HepG2 (cell line): ENCODE measurements at regions not wholly inside any gene's neighbourhood (a gene's known extent, or its start where the extent isn't known, plus 50 kb on each side); places are given as distances from the start of the nearest gene placed in this dataset.

Experiments used
- ATAC-seq: fragments of 200-7000 bp; cut with Tn5 transposase; 3 replicates; pipeline ENCODE4 v1.9.1; 2020; ENCODE audit warnings: mild to moderate bottlenecking, moderate library complexity
- BruUV-seq: library from RNA; stranded (reverse); fragments of 400-500 nt; replicated peaks from 2 replicates; lab custom pipeline; 2021; lab: Mats Ljungman, UMichigan
- CTCF ChIA-PET: fragments of 300-600 bp; formaldehyde crosslinking; extraction: SDS; loops from one replicate; lab custom pipeline; 2021; ENCODE audit warnings: low total read pairs, inconsistent platforms, low intra/inter-chr PET ratio; lab: Yijun Ruan, JAX
- POLR2A ChIA-PET: fragments of 350-600 bp; sonication (Branson Sonifier 250); formaldehyde crosslinking; loops from one replicate; lab custom pipeline; 2020; ENCODE audit warnings: antibody characterized with exemption, inconsistent platforms; lab: Yijun Ruan, JAX
- DNase-seq: peaks from one replicate; pipeline ENCODE4 v3.0.0-alpha.2; 2015; ENCODE audit warnings: low spot score
- FAIRE-seq: peaks from 3 replicates; lab custom pipeline; 2011; peaks lifted over from hg19 to GRCh38; lab: Jason Lieb, UNC
- H2AFZ ChIP-seq: one replicate; pipeline ENCODE4 v1.6.1; 2011; ENCODE audit warnings: low read length, inconsistent platforms
- H3K27ac ChIP-seq: fragments of 300-600 bp; 3 replicates; pipeline ENCODE4 v1.8.0; 2011; ENCODE audit warnings: mixed run types, mild to moderate bottlenecking, mixed read lengths, low read length, inconsistent platforms; ENCODE audit not compliant: insufficient read depth; ENCODE audit errors: extremely low read length
- H3K27me3 ChIP-seq, 2 experiments: fragments of 200-600 bp in 1 of 2; 2 replicates in 1 of 2; 3 replicates in 1 of 2; pipeline versions ENCODE4 v1.6.0 to v1.8.0; 2011; ENCODE audit warnings: low read length in 2 of 2, mild to moderate bottlenecking in 2 of 2, moderate library complexity in 2 of 2, inconsistent platforms in 1 of 2; ENCODE audit not compliant: insufficient read depth in 2 of 2, control insufficient read depth in 1 of 2
- H3K36me3 ChIP-seq, 2 experiments: fragments of 200-600 bp in 1 of 2; replicated peaks in 1 of 2; 2 replicates in 1 of 2; 3 replicates in 1 of 2; pipeline versions ENCODE4 v1.5.1 to v1.8.0; 2011; ENCODE audit warnings: low read length in 2 of 2, inconsistent platforms in 1 of 2; ENCODE audit not compliant: insufficient read depth in 2 of 2, control insufficient read depth in 1 of 2
- H3K4me1 ChIP-seq: 2 replicates; pipeline ENCODE4 v1.5.1; 2012; ENCODE audit warnings: low read length, inconsistent platforms; ENCODE audit not compliant: insufficient read depth
- H3K4me2 ChIP-seq: 2 replicates; pipeline ENCODE4 v1.6.0; 2011; ENCODE audit warnings: low read depth, low read length, inconsistent platforms
- H3K4me3 ChIP-seq, 3 experiments: fragments of 200-600 bp in 1 of 3; sonication (generic), shearing (Covaris generic) in 1 of 3; replicated peaks in 1 of 3; 2 replicates each; pipeline ENCODE4 v1.5.1; 2011 to 2016; ENCODE audit warnings: low read length in 3 of 3, inconsistent platforms in 2 of 3, low read depth in 2 of 3, mild to moderate bottlenecking in 2 of 3, control low read depth in 1 of 3, mixed read lengths in 1 of 3; ENCODE audit not compliant: insufficient read depth in 1 of 3
- H3K79me2 ChIP-seq: one replicate; pipeline ENCODE4 v1.6.1; 2011; ENCODE audit warnings: low read length, inconsistent platforms; ENCODE audit not compliant: insufficient read depth
- H3K9ac ChIP-seq: 2 replicates; pipeline ENCODE4 v1.6.0; 2011; ENCODE audit warnings: mild to moderate bottlenecking, low read depth, low read length, inconsistent platforms; ENCODE audit not compliant: insufficient read depth
- H3K9me3 ChIP-seq: 2 replicates; pipeline ENCODE4 v1.5.1; 2012; ENCODE audit warnings: mild to moderate bottlenecking, low read length
- H4K20me1 ChIP-seq: 2 replicates; pipeline ENCODE4 v1.6.0; 2011; ENCODE audit warnings: inconsistent platforms, mild to moderate bottlenecking, low read length, moderate library complexity; ENCODE audit not compliant: insufficient read depth
- ATAD3A ChIP-seq: sonication (generic); formaldehyde crosslinking; IDR thresholded peaks from 2 replicates; pipeline ENCODE4 v1.4.0; 2020; ENCODE audit warnings: missing genetic modification reagents
- BORCS8-MEF2B ChIP-seq: sonication (generic); formaldehyde crosslinking; IDR thresholded peaks from 2 replicates; pipeline ENCODE4 v1.8.0; 2022; ENCODE audit warnings: mild to moderate bottlenecking, missing genetic modification reagents
- CERS6 ChIP-seq: sonication (generic); formaldehyde crosslinking; IDR thresholded peaks from 2 replicates; pipeline ENCODE4 v1.5.0; 2020; ENCODE audit warnings: missing genetic modification reagents
- FOXO1 ChIP-seq: sonication (generic); formaldehyde crosslinking; IDR thresholded peaks from 2 replicates; pipeline ENCODE4 v1.4.0; 2020; ENCODE audit warnings: missing genetic modification reagents
- HDAC1 ChIP-seq: sonication (generic); formaldehyde crosslinking; IDR thresholded peaks from 2 replicates; pipeline ENCODE4 v1.5.1; 2020; ENCODE audit warnings: mild to moderate bottlenecking, missing genetic modification reagents
- IRX3 ChIP-seq: sonication (generic); formaldehyde crosslinking; IDR thresholded peaks from 2 replicates; pipeline ENCODE4 v1.8.1; 2023; ENCODE audit warnings: mild to moderate bottlenecking, low read depth, missing genetic modification reagents, borderline replicate concordance
- LBX2 ChIP-seq: sonication (generic); formaldehyde crosslinking; IDR thresholded peaks from 2 replicates; pipeline ENCODE4 v1.5.0; 2020; ENCODE audit warnings: missing genetic modification reagents, mild to moderate bottlenecking, borderline replicate concordance
- NFE2L2 ChIP-seq: fragments of 150-350 bp; IDR thresholded peaks from 2 replicates; pipeline ENCODE4 v1.6.1; 2014; ENCODE audit warnings: low read length
- NFIC ChIP-seq: IDR thresholded peaks from 2 replicates; pipeline ENCODE4 v1.6.1; 2012; ENCODE audit warnings: mild to moderate bottlenecking, low read length, inconsistent platforms
- NFYC ChIP-seq: IDR thresholded peaks from 2 replicates; pipeline ENCODE4 v1.6.1; 2016; ENCODE audit warnings: missing genetic modification reagents, missing compliant biosample characterization
- NONO ChIP-seq, 2 experiments: fragments of 450-650 bp in 1 of 2; sonication (generic) in 1 of 2; formaldehyde crosslinking in 1 of 2; IDR thresholded peaks in 1 of 2; conservative IDR thresholded peaks in 1 of 2; 2 replicates each; pipeline versions ENCODE4 v1.6.1 to v1.8.0; 2017 to 2022; ENCODE audit warnings: mild to moderate bottlenecking in 1 of 2, missing genetic modification reagents in 1 of 2, moderate library complexity in 1 of 2
- SYNCRIP ChIP-seq: fragments of 200-400 bp; formaldehyde crosslinking; IDR thresholded peaks from 2 replicates; pipeline ENCODE4 v1.6.1; 2018; ENCODE audit warnings: mild to moderate bottlenecking, low read depth, low read length; ENCODE audit not compliant: insufficient read depth
- TCF7L2 ChIP-seq: IDR thresholded peaks from 2 replicates; pipeline ENCODE4 v1.6.1; 2011; ENCODE audit warnings: mild to moderate bottlenecking, low read depth, low read length, moderate library complexity
- XBP1 ChIP-seq: sonication (generic); formaldehyde crosslinking; IDR thresholded peaks from 2 replicates; pipeline ENCODE4 v1.5.0; 2020; ENCODE audit warnings: missing genetic modification reagents
- ZBTB7B ChIP-seq: sonication (generic); formaldehyde crosslinking; IDR thresholded peaks from 2 replicates; pipeline ENCODE4 v1.4.0; 2020; ENCODE audit warnings: missing genetic modification reagents
- ZGPAT ChIP-seq: IDR thresholded peaks from 2 replicates; pipeline ENCODE4 v1.6.1; 2016; ENCODE audit warnings: mild to moderate bottlenecking
- ZNF260 ChIP-seq: sonication (generic); formaldehyde crosslinking; IDR thresholded peaks from 2 replicates; pipeline ENCODE4 v1.4.0; 2020; ENCODE audit warnings: missing genetic modification reagents, low read depth, mild to moderate bottlenecking, borderline replicate concordance
- ZNF451 ChIP-seq: sonication (generic); formaldehyde crosslinking; IDR thresholded peaks from 2 replicates; pipeline ENCODE4 v1.5.0; 2020; ENCODE audit warnings: mild to moderate bottlenecking, missing genetic modification reagents
- ZNF558 ChIP-seq: sonication (generic); formaldehyde crosslinking; IDR thresholded peaks from 2 replicates; pipeline ENCODE4 v1.9.0; 2022; ENCODE audit warnings: mild to moderate bottlenecking, missing genetic modification reagents, borderline replicate concordance
- WGBS: methylation state at CpG from one replicate; pipeline ENCODE4 v1.1.6; 2017; ENCODE audit warnings: low lambda C conversion rate; 5-methylcytosine and 5-hydroxymethylcytosine counted together
- in situ Hi-C: cut with HindIII; loops from 2 replicates; pipeline ENCODE4 v1.10.0; 2017; ENCODE audit warnings: low pct_unique_long_range_greater_than_20kb; ENCODE audit not compliant: extremely low pct_ligation_motif_present
- intact Hi-C: fragments of 100-400 bp; cut with micrococcal nuclease; formaldehyde crosslinking; loops from one replicate; pipeline ENCODE4 v1.10.0; 2022; ENCODE audit not compliant: unreplicated experiment

GRCh38 chr18:38244480-38244879, 678.9 kb upstream of the CELF4 start:
- FAIRE-seq (no peak), ATAC-seq (no peak), DNase-seq (no peak)
- Histone ChIP-seq H3K36me3 (no peaks in the 10 kb centered on the region), H3K27me3 (no peaks in the 10 kb centered on the region; a peak in 1 of 5 replicates), H3K4me2 (no peak overlapping the region), H3K9ac (no peak overlapping the region), H3K27ac (no peak overlapping the region), H2AFZ (no peak overlapping the region), H4K20me1 (no peaks in the 10 kb centered on the region), H3K79me2 (no peaks in the 10 kb centered on the region), H3K4me1 (no peaks in the 10 kb centered on the region), H3K4me3 (no peak overlapping the region), H3K9me3 (no peaks in the 10 kb centered on the region)
- intact Hi-C loops, result no loop called here
- CTCF ChIA-PET, result no interaction called here
- in situ Hi-C loops, result no loop called here
- TF ChIP-seq NONO (IDR thresholded peaks at IDR 0.05) (no peak), NONO (CRISPR knock-in tag; conservative IDR thresholded peaks at IDR 0.05) (no peak), XBP1 (CRISPR knock-in tag) (no peak), ZNF260 (CRISPR knock-in tag) (no peak), CERS6 (CRISPR knock-in tag) (no peak), ZBTB7B (CRISPR knock-in tag) (no peak), BORCS8-MEF2B (no peak), TCF7L2 (no peak), ZNF558 (no peak), FOXO1 (no peak), HDAC1 (CRISPR knock-in tag) (no peak), ZNF451 (CRISPR knock-in tag) (no peak), NFYC (no peak), ZGPAT (CRISPR knock-in tag) (no peak), NFIC (no peak), SYNCRIP (no peak), IRX3 (no peak), NFE2L2 (no peak), LBX2 (CRISPR knock-in tag) (no peak), ATAD3A (CRISPR knock-in tag) (no peak)
- 3% methylated on average over 3 of the region's 3 CpGs for WGBS
- POLR2A ChIA-PET, result no interaction called here
- no TSS peak for BruUV-seq
